ENCODE measurements at regions not wholly inside any gene's neighbourhood (a gene's known extent, or its start where the extent isn't known, plus 50 kb on each side); places are given as distances from the start of the nearest gene placed in this dataset.

DNA sequence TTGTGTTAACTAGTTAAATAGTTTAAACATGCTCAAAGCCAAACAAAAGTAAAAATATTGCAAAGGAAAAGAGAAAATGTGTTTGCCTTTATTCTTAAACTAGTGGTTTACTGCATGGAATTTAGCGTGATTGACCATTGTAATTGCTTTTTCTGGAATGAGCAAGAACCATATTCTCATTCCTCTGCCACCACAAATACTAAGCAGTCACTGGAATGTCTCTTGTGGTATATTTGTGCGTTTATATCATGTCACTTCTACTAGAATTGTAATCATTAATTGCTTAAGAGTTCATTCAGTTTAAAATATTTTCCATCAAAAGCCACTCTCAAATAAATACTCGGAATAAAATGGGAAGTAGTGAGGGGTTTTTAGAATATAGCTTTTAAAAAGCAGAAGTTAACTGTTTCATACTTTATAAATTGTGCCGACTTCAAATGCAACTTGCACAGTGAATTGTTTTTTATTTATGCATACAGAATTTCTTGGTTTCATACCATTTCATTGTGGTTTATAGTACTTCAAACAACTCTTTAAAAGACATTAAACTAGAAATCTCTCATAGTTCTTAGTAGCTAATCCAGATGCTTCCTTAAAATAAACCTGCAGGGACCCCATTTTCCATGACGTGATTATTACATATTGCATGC, 288.1 kb downstream of the EPHA4 start (continued):
- TF ChIP-seq E2F8 (IDR thresholded peaks at IDR 0.05; ENCODE audit: low read depth, partially characterized antibody): no peak
- TF ChIP-seq ZNF124 (CRISPR knock-in tag; IDR thresholded peaks at IDR 0.05): no peak
- no peak for TF ChIP-seq KHSRP (IDR thresholded peaks at IDR 0.05)
- TF ChIP-seq PURB (CRISPR knock-in tag; IDR thresholded peaks at IDR 0.05; ENCODE audit: low read depth): no peak
- TF ChIP-seq MEF2A (IDR thresholded peaks at IDR 0.05; ENCODE audit: control insufficient read depth, low read depth, low read length): no peak
- no peak for TF ChIP-seq ARNT (IDR thresholded peaks at IDR 0.05)

DNA sequence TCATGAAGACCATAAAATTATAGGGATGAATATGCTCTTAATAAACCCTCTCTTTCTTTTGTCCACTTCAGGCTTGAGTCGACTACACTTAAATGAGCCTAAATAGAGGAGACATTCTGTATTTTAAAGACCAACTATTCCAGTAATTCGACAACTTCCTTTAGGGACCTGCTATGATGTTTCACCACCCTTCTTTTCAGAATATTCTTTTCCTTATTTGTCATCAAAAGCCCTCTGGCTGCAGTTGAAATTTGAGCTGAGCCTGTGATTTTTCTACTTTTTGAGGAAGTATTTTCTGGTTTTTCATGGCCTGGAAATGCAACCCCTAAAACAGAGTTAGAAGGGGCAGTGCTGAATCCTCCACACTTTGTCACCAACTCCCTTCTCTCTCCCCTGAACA, 287.0 kb downstream of the EPHA4 start:
- H3K36me3 ChIP-seq (ENCODE audit: control insufficient read depth, insufficient read depth, low read length): no peaks in the 10 kb centered on the region
- H3K9ac ChIP-seq (ENCODE audit: insufficient read depth in 1 of 2, low read depth in 2 of 2, low read length in 2 of 2): no peak overlapping the region
- no peak overlapping the region for H3K4me3 ChIP-seq
- no peaks in the 10 kb centered on the region for H3K79me2 ChIP-seq (ENCODE audit: control insufficient read depth, insufficient read depth, low read length)
- POLR2A ChIA-PET: no interaction called here
- no peaks in the 10 kb centered on the region for H3K9me3 ChIP-seq (replicated peaks; ENCODE audit: control insufficient read depth, insufficient read depth, low read depth, low read length)
- in situ Hi-C loops (cut with MboI) (no loop called here), intact Hi-C loops (cut with micrococcal nuclease) (no loop called here)
- no peak overlapping the region for H3K4me2 ChIP-seq (ENCODE audit: insufficient read depth, low read length)
- FAIRE-seq: no peak
- no peaks in the 10 kb centered on the region for H3K9me1 ChIP-seq (ENCODE audit: control insufficient read depth, insufficient read depth, low read length)
- no peaks in the 10 kb centered on the region for H4K20me1 ChIP-seq (replicated peaks; ENCODE audit: control insufficient read depth, insufficient read depth, low read length)
- CTCF ChIA-PET (ENCODE audit: low intra/inter-chr PET ratio): no interaction called here
- no peak for DNase-seq (ENCODE audit: extremely low read depth in 1 of 4, low spot score in 3 of 4)
- no peak overlapping the region for H2AFZ ChIP-seq (ENCODE audit: low read depth, low read length)
- no peak for ATAC-seq
- H3K4me1 ChIP-seq (replicated peaks in 1 of 2; ENCODE audit: control insufficient read depth in 2 of 2, insufficient read depth in 2 of 2, low read length in 2 of 2): no peaks in the 10 kb centered on the region
- no peak overlapping the region for H3K27ac ChIP-seq (ENCODE audit: extremely low read depth, low read depth, low read length)
- no TSS peak for BruUV-seq (replicated peaks)
- 0% methylated on average over 2 of the region's 2 CpGs for WGBS (ENCODE audit: insufficient coverage, low coverage, missing lambda C conversion rate)
- H3K27me3 ChIP-seq (ENCODE audit: control insufficient read depth in 2 of 2, insufficient read depth in 2 of 2, low read length in 2 of 2): no peaks in the 10 kb centered on the region
- TF ChIP-seq HMGXB4 (CRISPR knock-in tag; IDR thresholded peaks at IDR 0.05) (no peak), NR3C1 (CRISPR knock-in tag; IDR thresholded peaks at IDR 0.05) (no peak), TGIF2 (CRISPR knock-in tag; IDR thresholded peaks at IDR 0.05) (no peak), SMARCA4 (IDR thresholded peaks at IDR 0.05) (no peak), E2F8 (IDR thresholded peaks at IDR 0.05; ENCODE audit: low read depth, partially characterized antibody) (no peak), SIRT6 (IDR thresholded peaks at IDR 0.05; ENCODE audit: low read depth, low read length) (no peak), ZNF431 (CRISPR knock-in tag; IDR thresholded peaks at IDR 0.05) (no peak), ZFP36 (IDR thresholded peaks at IDR 0.05; ENCODE audit: low read depth, low read length, partially characterized antibody) (no peak)
- TF ChIP-seq, protein P1, sequence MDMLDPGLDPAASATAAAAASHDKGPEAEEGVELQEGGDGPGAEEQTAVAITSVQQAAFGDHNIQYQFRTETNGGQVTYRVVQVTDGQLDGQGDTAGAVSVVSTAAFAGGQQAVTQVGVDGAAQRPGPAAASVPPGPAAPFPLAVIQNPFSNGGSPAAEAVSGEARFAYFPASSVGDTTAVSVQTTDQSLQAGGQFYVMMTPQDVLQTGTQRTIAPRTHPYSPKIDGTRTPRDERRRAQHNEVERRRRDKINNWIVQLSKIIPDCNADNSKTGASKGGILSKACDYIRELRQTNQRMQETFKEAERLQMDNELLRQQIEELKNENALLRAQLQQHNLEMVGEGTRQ (CRISPR knock-in tag; IDR thresholded peaks at IDR 0.05): no peak

Data from K562 (cell line).